Loucy (cell line): ENCODE measurements at regions not wholly inside any gene's neighbourhood (a gene's known extent, or its start where the extent isn't known, plus 50 kb on each side); places are given as distances from the start of the nearest gene placed in this dataset.

Source experiments
- H2AFZ ChIP-seq: fragments of 200-600 bp; sonication (generic); 2 replicates; pipeline ENCODE4 v1.6.0; 2016; ENCODE audit warnings: antibody characterized with exemption, mild to moderate bottlenecking, low read length, moderate library complexity
- H3F3A ChIP-seq: fragments of 200-600 bp; 2 replicates; pipeline ENCODE4 v1.6.0; 2016; ENCODE audit warnings: antibody characterized with exemption, low read depth, mild to moderate bottlenecking
- H3K27me3 ChIP-seq: fragments of 200-600 bp; sonication (generic); 2 replicates; pipeline ENCODE4 v1.6.1; 2014; ENCODE audit warnings: low read length, mild to moderate bottlenecking; ENCODE audit not compliant: insufficient read depth, poor library complexity, severe bottlenecking
- H3K36me3 ChIP-seq: fragments of 200-600 bp; sonication (generic); 2 replicates; pipeline ENCODE4 v1.6.1; 2016; ENCODE audit warnings: low read length; ENCODE audit not compliant: insufficient read depth
- H3K4me1 ChIP-seq: fragments of 200-600 bp; sonication (generic); 2 replicates; pipeline ENCODE4 v1.5.1; 2014; ENCODE audit warnings: low read length, mild to moderate bottlenecking; ENCODE audit not compliant: insufficient read depth, poor library complexity, severe bottlenecking
- H3K4me2 ChIP-seq: fragments of 200-600 bp; sonication (generic); 2 replicates; pipeline ENCODE4 v1.6.0; 2014; ENCODE audit warnings: antibody characterized with exemption, low read length, low read depth, mild to moderate bottlenecking; ENCODE audit not compliant: poor library complexity, severe bottlenecking
- H3K4me3 ChIP-seq: fragments of 200-600 bp; sonication (generic); 2 replicates; pipeline ENCODE4 v1.5.1; 2014; ENCODE audit warnings: low read length, mild to moderate bottlenecking, mixed read lengths; ENCODE audit not compliant: poor library complexity, severe bottlenecking
- H3K79me2 ChIP-seq: fragments of 200-600 bp; sonication (generic); 2 replicates; pipeline ENCODE4 v1.6.1; 2014; ENCODE audit warnings: low read length; ENCODE audit not compliant: insufficient read depth
- H3K9ac ChIP-seq: fragments of 200-600 bp; sonication (generic); 2 replicates; pipeline ENCODE4 v1.6.0; 2014; ENCODE audit warnings: mild to moderate bottlenecking, low read depth, low read length, moderate library complexity; ENCODE audit not compliant: poor library complexity, severe bottlenecking
- H3K9me2 ChIP-seq: fragments of 200-600 bp; sonication (generic); replicated peaks from 2 replicates; pipeline ENCODE4 v1.6.1; 2016; ENCODE audit warnings: low read depth, low read length, mixed read lengths
- H3K9me3 ChIP-seq: fragments of 200-600 bp; sonication (generic); 2 replicates; pipeline ENCODE4 v1.6.1; 2014; ENCODE audit warnings: mild to moderate bottlenecking, antibody characterized with exemption, low read length, low read depth; ENCODE audit not compliant: insufficient read depth
- H4K20me1 ChIP-seq: fragments of 200-600 bp; sonication (generic); 2 replicates; pipeline ENCODE4 v1.6.0; 2014; ENCODE audit warnings: antibody characterized with exemption, low read length, mild to moderate bottlenecking; ENCODE audit not compliant: insufficient read depth, poor library complexity, severe bottlenecking
- CTCF ChIP-seq: fragments of 200-600 bp; sonication (generic); conservative IDR thresholded peaks from 2 replicates; pipeline ENCODE4 v1.5.1; 2014; ENCODE audit warnings: mild to moderate bottlenecking, antibody characterized with exemption, low read length
- EZH2phosphoT487 ChIP-seq: fragments of 200-600 bp; IDR thresholded peaks from 2 replicates; pipeline ENCODE4 v1.6.1; 2018; ENCODE audit warnings: antibody characterized with exemption, mild to moderate bottlenecking, moderate library complexity, borderline replicate concordance

- Histone ChIP-seq H3F3A (no peaks in the 10 kb centered on the region), H2AFZ (no peak overlapping the region), H4K20me1 (no peaks in the 10 kb centered on the region), H3K9ac (no peak overlapping the region), H3K4me2 (no peak overlapping the region), H3K4me1 (no peaks in the 10 kb centered on the region), H3K36me3 (no peaks in the 10 kb centered on the region), H3K4me3 (no peak overlapping the region), H3K79me2 (no peaks in the 10 kb centered on the region), H3K27me3 (no peaks in the 10 kb centered on the region), H3K9me3 (peaks cover 4% of the 10 kb centered on the region; the same call in 1 of the 2 replicates), H3K9me2 (no peaks in the 10 kb centered on the region)
- no peak for TF ChIP-seq EZH2phosphoT487
- no peak for TF ChIP-seq CTCF
These were observed 802.8 kb upstream of the CXADR start for GRCh38 chr21:16709866-16710550.

- Histone ChIP-seq H3K4me1 (no peaks in the 10 kb centered on the region), H3K9ac (no peak overlapping the region), H3K27me3 (no peaks in the 10 kb centered on the region), H3F3A (no peaks in the 10 kb centered on the region), H3K4me3 (no peak overlapping the region), H3K9me3 (peaks cover 4% of the 10 kb centered on the region; the same call in 1 of the 2 replicates), H3K4me2 (no peak overlapping the region), H4K20me1 (no peaks in the 10 kb centered on the region), H2AFZ (no peak overlapping the region), H3K36me3 (no peaks in the 10 kb centered on the region), H3K9me2 (no peaks in the 10 kb centered on the region), H3K79me2 (no peaks in the 10 kb centered on the region)
- TF ChIP-seq EZH2phosphoT487: no peak
These were observed 801.1 kb upstream of the CXADR start for GRCh38 chr21:16711757-16712156.

- no peaks in the 10 kb centered on the region for H3K36me3 ChIP-seq
- H4K20me1 ChIP-seq: no peaks in the 10 kb centered on the region
- H3K4me2 ChIP-seq: no peak overlapping the region
- H3K9me3 ChIP-seq: peaks cover 5% of the 10 kb centered on the region; the same call in 1 of the 2 replicates
- no peak overlapping the region for H2AFZ ChIP-seq
- no peak overlapping the region for H3K4me3 ChIP-seq
- H3K27me3 ChIP-seq: no peaks in the 10 kb centered on the region
- no peak overlapping the region for H3K9ac ChIP-seq
- TF ChIP-seq EZH2phosphoT487: no peak
- no peak for TF ChIP-seq CTCF
- no peaks in the 10 kb centered on the region for H3F3A ChIP-seq
- H3K9me2 ChIP-seq: no peaks in the 10 kb centered on the region
- no peaks in the 10 kb centered on the region for H3K4me1 ChIP-seq
- H3K79me2 ChIP-seq: no peaks in the 10 kb centered on the region
These were observed 799.3 kb upstream of the CXADR start for GRCh38 chr21:16713331-16714117.
